H4 (cell line): ENCODE measurements at regions not wholly inside any gene's neighbourhood (a gene's known extent, or its start where the extent isn't known, plus 50 kb on each side); places are given as distances from the start of the nearest gene placed in this dataset.
"Not testable (repeated sequence)": the region's sequence is repeated elsewhere in the genome, so short reads cannot be mapped to it uniquely, and the experiment has no call there.

Source experiments
- DNase-seq: peaks from one replicate; pipeline ENCODE4 v3.0.0-alpha.2; 2015; ENCODE audit warnings: low spot score

- no peak for DNase-seq
These were observed 238.9 kb downstream of the UACA start for GRCh38 chr15:70524470-70524869.

- DNase-seq, result no peak
These were observed 239.7 kb downstream of the UACA start for GRCh38 chr15:70523616-70524015.

GRCh38 chr15:70523192-70523591 lies 240.2 kb downstream of the UACA start:
- DNase-seq, result no peak

- DNase-seq, result no peak
These were observed 240.9 kb downstream of the UACA start for GRCh38 chr15:70522323-70522966.

- no peak for DNase-seq
These were observed 241.6 kb downstream of the UACA start for GRCh38 chr15:70521576-70522322.

GRCh38 chr15:70519616-70520015 lies 243.7 kb downstream of the UACA start:
- DNase-seq, result no peak

GRCh38 chr15:70519004-70519365 lies 244.4 kb downstream of the UACA start:
- no peak for DNase-seq

- DNase-seq, result no peak
These were observed 245.0 kb downstream of the UACA start for GRCh38 chr15:70518201-70519003.

GRCh38 chr15:70517194-70517590 lies 246.2 kb downstream of the UACA start:
- DNase-seq, result no peak

GRCh38 chr15:70516408-70517193 lies 246.8 kb downstream of the UACA start:
- DNase-seq, result no peak

- DNase-seq, result no peak
These were observed 249.1 kb downstream of the UACA start for GRCh38 chr15:70514251-70514650.

- DNase-seq, result no peak
These were observed 249.5 kb downstream of the UACA start for GRCh38 chr15:70513819-70514218.

GRCh38 chr15:70512772-70513362 lies 250.5 kb downstream of the UACA start:
- DNase-seq, result peak; percentile 78

GRCh38 chr15:70511972-70512587 lies 251.3 kb downstream of the UACA start:
- DNase-seq, result not testable (repeated sequence)

GRCh38 chr15:70510433-70510832 lies 252.9 kb downstream of the UACA start:
- no peak for DNase-seq

- DNase-seq, result no peak
These were observed 253.6 kb downstream of the UACA start for GRCh38 chr15:70509731-70510143.

GRCh38 chr15:70509282-70509662 lies 254.1 kb downstream of the UACA start:
- DNase-seq, result no peak

- DNase-seq, result peak; percentile 92
These were observed 254.6 kb downstream of the UACA start for GRCh38 chr15:70508561-70509281.

- peak; percentile 90 for DNase-seq
These were observed 255.5 kb downstream of the UACA start for GRCh38 chr15:70507772-70508371.
